Myocyte (in vitro differentiated cells): ENCODE measurements at regions not wholly inside any gene's neighbourhood (a gene's known extent, or its start where the extent isn't known, plus 50 kb on each side); places are given as distances from the start of the nearest gene placed in this dataset.

Source experiments
- DNase-seq: peaks from one replicate; pipeline ENCODE4 v3.0.0-alpha.2; 2012; ENCODE audit warnings: low read depth

DNA sequence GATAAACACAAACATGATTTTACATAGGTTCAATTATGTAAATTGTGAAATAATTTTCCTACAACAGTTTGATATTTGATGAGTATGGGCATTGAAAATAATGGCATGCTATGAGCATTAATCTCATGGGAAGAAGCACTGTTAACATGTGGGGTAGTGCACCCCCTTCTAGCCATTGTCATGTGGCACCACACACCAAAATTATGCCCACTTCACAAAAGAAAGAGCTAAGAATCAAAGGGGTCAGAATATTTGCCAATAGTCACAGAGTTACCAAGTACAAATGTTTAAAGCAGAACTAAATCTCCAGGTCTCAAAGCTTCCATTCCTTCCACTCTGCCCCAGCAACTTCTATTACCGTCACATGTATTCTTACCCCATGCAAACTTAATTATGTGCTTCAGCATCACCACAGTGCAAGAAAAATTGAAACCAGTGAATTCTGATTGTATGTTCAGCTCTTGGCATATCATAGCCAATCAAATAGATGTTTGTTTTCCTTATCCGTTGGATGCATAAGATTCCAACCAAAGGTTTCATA is 1273.8 kb downstream of the FAM181B start:
- no peak for DNase-seq

DNA sequence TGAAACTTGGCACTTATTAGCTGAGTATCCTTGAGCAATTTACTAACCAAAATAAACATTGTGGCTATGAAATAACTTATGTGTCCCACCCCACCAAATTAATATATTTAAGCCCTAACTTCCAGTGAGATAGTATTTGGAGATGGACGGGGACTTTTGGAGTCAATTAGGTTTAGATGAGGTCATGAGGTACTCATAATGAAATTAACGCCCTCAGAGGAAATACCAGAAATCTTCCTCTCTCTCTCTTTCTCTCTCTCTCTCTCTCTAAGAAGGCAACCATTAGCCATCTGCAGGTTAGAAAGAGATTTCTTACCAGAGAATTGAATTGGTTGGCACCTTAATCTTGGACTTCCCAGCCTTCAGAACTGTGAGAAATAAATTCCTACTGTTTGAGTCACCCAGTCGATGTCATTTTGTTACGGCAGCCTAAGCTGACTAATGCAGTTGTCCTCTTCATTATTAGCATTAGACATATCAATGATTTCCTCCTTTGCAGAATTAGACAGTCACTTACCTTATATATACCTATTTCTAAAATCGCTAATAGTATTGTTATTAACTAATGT is 1284.0 kb downstream of the FAM181B start:
- no peak for DNase-seq

DNA sequence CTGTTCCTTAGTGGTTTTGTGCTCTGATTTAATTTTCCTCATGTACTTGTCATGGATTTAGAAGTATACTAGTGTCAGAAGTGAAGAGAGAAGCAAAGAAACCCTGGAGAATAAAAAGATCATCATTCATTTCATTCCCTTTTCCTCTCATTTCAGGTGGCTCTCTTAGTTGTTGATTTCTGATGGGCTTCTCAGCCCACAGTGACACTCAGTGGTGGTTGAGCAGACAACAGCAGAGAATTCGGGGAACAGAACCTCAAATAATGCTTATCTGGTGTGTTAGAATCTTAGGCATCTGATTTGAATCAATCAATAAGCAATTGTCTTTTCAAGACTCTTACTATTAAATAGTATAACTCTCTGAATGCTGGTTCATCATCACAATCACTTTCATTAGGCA is 1289.4 kb downstream of the FAM181B start:
- no peak for DNase-seq

DNA sequence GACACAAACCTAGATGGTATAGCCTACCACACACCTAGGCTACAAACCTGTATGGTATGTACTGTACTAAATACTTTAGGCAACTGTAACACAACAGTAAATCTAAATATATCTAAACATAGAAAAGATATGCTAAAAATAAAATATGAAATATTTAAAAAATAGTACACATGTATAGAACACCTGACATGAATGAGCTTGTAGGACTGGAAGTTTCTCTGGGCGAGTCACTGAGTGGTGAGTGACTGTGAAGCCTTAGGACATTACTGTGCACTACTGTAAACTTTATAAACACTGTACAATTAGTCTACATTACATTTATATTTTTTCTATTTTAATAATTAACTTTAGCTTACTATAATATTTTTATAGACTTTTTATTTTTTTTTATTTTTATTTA is 1301.3 kb downstream of the FAM181B start:
- DNase-seq = no peak

DNA sequence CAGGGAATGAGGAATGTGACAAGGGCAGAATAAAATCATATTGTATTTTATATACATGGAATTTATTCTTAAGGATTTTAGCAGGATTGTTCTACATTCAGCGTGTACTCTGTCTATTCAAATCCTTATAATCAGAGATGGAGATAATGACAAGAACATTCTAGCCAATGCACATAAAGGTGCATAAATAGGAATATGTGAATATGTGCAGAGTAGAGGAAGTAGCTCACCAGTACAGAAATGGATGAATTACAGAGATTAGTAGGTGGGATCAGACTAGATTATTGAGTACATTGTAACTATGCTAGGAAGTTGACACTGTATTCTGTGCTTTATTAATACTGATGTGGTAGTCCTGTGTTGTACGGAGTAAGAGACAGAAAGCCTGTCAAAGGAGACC is 1308.8 kb downstream of the FAM181B start:
- no peak for DNase-seq

DNA sequence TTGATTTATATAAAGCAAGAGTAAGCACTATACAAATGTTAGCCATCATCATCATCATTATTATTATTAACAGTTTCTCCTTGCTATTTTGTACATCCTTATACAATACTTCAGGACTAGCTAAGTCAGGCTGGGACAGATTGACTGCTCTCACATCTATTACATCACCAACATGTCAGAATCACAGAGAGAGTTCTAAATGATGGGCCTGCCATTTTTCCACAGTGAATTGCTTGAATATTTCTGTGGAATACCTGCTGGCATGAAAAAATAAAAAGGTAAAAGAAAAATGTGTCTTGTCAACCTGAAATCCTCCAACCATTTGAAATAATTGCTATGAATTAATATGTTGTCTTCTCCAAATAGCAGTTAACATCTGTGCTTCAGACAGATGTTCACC is 1311.3 kb downstream of the FAM181B start:
- DNase-seq = no peak

DNA sequence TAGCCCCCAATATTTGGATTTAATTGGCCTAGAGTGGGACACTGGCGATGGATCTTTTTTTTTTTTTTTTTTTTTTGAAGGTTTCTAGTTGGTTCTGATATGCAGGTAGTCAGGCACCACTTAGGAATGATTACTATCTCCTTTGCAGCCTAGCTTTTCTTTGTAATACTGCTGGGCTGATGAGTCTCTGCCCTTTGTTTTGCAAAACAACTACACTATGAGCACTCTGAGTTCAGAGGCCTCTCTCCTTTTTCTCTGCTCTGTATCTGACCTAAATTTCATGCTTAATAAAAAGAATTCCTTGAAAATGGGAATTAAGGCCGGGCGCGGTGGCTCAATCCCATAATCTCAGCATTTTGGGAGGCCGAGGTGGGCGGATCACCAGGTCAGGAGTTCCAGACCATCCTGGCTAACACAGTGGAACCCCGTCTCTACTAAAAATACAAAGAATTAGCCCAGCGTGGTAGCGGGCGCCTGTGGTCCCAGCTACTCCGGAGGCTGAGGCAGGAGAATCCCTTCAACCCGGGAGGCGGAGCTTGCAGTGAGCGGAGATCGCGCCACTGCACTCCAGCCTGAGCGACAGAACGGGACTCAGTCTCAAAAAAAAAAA is 1312.3 kb downstream of the FAM181B start:
- no peak for DNase-seq

DNA sequence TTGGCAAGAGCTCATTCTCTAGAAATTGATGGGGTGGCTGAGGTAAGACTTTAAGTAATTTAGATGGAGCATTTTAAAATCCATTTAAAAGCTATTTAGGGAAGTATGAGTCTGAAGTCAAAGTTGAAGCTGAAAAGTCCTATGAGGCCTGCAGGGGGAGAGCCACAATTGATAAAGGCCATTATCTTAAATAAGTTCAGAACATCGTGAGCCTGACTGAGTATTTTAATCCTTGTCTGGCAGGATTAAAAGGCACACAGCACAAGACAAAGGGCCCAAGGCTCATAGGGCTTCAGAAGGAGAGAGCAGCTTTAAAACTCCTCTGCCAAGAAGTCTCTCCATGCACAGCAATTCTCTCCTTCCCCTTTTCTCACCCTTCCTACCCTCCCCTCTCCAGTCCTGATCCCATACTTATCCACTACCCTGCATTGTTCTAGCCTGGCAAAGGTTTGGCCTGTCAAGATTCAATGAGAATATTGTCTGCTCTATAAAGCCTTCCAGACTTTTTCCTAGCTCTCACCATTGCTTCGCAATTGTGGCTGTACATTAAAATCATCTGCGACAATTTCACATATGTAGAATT is 1312.9 kb downstream of the FAM181B start:
- DNase-seq = no peak

DNA sequence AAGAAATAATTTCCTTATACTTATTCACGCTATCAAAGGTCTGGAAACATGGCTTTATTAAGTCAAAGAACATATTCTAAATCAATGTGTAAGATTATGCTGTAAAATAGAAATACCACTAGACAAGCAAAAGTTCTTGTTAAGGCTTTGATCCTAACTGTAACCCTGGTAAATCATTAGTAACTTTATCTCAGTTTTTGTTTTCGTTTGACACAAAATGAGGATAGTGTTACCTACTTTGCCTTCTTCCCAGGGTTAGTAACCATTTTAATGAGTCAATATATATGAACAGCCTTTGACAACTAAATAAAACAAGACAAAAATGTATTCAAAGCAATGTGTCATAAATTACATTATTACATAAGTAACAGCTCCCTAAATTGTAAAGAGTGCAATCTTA is 1336.3 kb downstream of the FAM181B start:
- no peak for DNase-seq

DNA sequence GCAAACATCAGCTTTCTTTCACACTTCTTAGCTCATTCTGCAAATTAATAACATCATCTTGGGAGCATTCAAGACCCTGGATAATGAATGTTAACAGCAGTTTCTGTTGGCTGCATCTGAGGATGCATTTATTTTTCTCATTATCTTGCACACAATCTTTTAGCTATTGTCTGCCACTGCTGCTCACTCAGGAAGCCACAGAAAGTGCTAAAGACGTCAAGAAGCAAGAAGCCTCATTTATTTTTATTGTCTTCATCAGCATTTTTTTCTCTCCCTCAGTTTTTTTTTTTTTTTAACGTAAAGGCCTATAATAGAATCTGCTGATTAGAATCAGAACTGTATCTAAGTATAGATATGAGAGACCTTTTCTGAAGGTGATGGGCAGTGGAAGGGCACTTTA is 1339.4 kb downstream of the FAM181B start:
- no peak for DNase-seq

DNA sequence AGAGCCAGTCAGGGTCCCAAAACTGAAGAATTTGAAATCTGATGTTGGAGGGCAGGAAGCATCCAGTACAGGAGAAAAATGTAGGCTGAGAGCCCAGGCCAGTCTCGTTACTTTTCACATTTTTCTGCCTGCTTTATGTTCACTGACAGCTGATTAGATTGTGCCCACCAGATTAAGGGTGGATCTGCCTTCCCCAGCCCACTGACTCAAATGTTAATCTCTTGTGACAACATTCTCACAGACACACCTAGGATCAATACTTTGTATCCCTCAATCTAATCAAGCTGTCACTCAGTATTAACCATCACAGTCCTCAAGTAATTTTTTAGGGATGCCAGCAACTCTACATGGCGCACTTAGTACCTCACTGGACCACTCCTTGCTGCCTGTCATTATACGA is 1345.3 kb downstream of the FAM181B start:
- no peak for DNase-seq

DNA sequence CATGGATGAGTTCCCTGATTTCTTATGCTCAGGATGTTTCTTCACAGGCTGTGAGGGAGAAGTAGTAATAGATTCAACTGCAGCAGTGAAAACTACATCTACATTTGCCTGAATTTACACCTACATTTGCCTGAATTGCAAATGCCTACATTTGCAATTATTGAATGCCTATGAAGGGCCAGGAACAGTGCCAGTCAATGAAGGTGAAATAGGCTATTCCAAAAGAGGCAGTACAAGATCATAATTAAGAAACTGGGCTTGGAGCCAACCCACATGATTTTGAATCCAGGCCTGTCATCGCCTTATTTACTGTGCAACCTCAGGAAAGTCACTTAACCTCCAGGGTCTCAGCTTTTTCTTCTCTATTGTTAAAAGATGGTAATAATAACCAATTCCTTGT is 1353.3 kb downstream of the FAM181B start:
- no peak for DNase-seq

DNA sequence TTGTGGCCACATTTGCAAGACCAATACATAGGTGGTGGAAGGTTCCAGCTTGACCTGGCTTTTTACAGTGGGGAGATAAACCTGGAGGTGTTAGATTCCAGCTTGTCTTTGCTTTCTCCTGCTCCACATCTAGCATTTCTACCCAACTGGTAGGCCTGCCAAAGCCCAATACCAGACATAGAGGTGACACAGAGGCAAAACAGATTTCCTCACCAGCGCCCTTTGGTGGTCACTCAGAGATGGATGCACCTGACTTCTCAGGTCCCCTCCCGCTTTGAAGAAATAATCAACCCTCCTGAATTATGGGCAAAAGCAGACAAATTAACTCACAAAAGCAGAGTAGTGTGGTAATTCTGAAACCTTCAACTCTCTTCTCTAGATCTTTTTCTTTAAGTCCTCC is 1356.2 kb downstream of the FAM181B start:
- DNase-seq = no peak

DNA sequence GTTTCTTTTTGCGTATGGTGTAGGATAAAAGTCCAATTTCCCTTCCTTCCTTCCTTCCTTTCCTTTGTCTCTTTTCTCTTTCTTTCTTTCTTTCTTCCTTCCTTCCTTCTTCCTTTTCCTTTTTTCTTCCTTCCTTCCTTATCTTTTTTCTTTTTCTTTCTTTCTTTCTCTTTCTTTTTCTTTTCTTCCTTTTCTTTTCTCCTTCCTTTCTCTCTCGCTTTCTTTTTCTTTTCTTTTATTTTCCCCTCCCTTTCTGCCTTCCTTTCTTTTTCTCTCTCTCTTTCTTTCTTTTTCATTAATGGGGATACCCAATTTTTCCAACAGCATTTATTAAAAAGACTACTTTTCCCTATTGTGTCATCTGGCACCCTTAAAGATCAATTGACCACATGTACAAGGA is 1359.7 kb downstream of the FAM181B start:
- no peak for DNase-seq

DNA sequence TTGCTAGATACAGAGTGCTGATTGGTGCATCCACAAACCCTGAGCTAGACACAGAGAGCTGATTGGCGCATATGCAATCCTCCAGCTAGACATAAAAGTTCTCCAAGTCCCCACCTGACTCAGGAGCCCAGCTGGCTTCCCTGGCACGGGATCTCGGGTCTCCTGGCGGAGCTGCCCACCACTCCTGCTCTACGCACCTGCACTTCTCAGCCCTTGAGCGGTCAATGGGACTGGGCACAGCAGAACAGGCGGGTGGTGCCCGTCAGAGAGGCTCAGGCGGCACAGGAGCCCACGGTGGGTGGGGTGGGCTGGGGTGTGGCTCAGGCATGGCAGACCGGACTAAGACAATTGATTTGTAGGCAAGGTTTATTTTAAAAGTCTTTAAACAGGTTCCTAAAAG is 1365.5 kb downstream of the FAM181B start:
- no peak for DNase-seq

DNA sequence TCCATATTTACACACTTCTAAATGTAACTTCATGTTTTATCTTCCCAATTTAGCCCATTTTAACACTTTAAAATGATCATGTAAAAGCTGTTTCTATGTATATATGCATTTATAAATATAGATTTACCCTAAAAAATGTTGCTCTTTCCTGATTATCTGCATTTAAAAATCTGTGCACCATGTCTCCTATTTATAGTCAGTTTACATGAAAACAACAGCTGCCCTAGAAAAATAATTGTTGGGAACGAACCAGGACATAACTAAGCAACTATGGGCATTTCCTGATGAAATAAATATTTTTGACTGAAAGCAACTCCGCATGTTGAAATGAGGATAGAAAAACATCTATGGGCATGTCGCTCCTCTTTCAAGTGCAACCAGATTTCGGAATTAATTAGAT is 1368.2 kb downstream of the FAM181B start:
- no peak for DNase-seq

DNA sequence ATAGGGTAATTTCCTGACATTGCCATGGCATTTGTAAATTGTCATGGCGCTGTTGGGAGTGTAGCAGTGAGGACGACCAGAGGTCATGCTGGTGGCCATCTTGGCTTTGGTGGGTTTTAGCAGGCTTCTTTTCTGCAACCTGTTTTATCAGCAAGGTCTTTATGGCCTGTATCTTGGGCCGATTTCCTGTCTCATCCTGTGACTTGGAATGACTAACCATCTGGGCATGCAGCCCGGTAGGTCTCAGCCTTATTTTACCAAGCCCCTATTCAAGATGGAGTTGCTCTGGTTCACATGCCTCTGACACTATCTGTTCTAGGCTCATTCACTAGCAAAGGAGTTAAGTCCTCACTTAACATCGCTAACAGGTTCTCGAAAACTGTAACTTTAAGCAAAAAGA is 1374.2 kb downstream of the FAM181B start:
- no peak for DNase-seq

DNA sequence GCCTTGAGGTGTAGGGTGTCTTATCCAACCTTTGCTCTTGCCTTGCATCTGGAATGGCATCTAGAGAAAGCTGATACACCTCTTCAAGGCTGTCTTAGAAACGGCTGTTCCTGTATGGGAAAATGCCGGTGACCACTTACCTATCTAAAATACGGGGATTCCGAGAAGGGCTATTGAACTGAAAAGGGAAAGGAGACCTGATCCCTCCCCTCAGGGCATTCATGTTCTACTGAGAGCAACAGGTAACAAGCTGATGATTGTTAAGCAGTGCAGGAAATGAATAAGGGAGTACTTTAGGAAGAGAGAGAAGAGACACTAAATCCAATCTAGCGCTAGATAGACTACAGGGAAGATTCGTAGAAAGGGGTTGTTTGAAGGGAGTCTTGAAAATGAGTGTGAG is 1388.1 kb downstream of the FAM181B start:
- DNase-seq = no peak

DNA sequence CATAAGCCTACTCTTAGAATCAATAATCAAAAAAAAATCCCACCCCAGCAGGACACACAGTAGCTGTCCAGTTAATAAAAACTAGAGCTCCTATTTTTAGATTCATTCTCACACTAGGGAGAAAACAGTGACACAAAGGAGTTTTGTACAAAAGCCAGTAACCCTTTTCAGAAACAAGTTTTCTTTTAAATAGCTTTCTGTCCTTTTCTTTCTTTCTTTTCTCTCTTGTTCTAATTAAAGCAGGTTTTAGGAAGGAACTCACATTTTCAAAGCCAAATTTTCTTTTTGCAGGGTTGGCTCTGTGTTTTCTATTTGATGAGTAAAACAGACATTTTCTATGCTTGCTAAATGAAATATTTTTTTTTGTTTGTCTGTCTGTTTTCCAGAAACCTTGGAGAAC is 1390.7 kb downstream of the FAM181B start:
- no peak for DNase-seq

DNA sequence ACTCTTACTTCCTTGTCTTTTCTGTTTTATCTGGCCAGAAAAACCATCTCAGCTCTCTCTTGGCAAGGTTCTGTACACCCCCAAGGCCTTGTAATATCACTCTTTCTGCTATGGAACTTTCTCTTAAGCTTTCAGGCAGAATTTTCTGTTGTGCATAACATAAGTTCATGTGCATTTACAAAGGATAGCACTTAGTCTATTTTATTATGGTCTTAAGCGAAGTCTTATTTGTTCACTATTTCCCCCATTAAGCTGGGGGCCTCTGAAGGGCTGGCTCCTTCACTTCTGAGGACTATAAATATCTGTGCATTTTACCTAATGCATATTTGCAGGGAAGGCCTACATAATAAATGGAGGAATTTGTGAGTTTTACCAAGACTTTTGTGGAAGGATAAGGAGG is 1393.4 kb downstream of the FAM181B start:
- no peak for DNase-seq

DNA sequence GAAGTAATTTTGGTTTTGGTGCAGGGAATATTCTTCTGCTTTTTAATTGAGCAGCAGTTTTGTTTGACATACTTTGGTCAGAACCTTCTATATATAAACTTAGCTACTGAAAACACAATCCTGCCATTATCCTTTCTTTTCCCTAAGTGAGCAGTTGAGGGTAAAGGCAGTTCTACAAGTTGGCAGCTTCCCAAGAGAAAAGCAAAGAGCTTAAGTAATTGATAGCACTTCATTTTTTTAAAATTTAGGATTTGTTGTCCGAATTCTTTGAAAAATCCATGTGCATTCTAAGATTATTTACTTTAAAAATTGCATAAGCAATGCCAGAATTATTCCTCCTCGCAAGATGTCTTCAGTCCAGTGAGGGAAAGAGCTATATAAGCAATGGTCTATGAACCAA is 1394.1 kb downstream of the FAM181B start:
- no peak for DNase-seq

DNA sequence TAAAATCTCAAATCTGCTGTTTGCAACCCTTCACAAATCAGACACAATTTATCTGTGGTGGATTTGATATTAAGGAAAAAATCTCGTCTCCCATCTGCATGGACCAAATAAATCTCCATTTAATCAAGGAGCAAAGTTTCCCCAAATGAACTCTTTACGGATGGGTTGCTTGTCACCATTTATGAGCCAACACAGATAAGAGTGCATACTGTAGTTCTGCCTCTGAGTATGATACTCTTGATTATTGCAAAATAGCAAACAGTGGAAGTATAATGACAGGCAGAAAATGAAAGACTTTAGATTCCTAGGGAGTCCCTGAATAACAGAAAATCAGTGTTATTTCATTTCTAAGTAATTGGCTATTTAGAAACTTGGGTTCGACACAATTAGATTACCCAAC is 1395.9 kb downstream of the FAM181B start:
- no peak for DNase-seq

DNA sequence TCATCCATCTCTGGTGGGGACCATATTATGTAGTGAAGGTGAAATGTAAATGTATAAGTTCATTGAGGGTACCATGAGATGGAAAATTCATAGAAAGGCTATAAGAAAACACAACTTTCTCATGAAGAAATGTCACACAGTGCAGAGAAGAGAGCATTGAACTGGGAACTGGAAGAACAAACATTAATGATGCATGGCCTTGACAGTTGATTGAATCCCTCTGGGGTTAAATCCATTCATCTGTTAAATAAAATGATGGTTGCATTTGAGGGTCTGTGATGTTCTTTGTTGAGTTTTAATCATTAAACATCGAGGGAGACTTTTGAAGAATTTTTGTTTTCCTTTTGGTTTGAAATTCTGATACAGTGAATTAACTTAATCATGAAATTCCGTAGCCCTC is 1401.4 kb downstream of the FAM181B start:
- no peak for DNase-seq
